Dedifferentiated amniotic fluid mesenchymal stem cell (primary cell): ENCODE measurements at regions not wholly inside any gene's neighbourhood (a gene's known extent, or its start where the extent isn't known, plus 50 kb on each side); places are given as distances from the start of the nearest gene placed in this dataset.
"Not testable (repeated sequence)": the region's sequence is repeated elsewhere in the genome, so short reads cannot be mapped to it uniquely, and the experiment has no call there.

ENCODE experiments used
- DNase-seq: peaks from one replicate; pipeline ENCODE4 v3.0.0-alpha.2; 2016; ENCODE audit errors: extremely low spot score

GRCh38 chr13:40356458-40356857, 310.0 kb downstream of the FOXO1 start:
- DNase-seq: not testable (repeated sequence)

- DNase-seq: no peak
Observed at GRCh38 chr13:40362502-40362901, 303.9 kb downstream of the FOXO1 start.

- no peak for DNase-seq
Observed at GRCh38 chr13:40363653-40364052, 302.8 kb downstream of the FOXO1 start.

- DNase-seq: no peak
Observed at GRCh38 chr13:40366119-40366518, 300.3 kb downstream of the FOXO1 start.

- DNase-seq: no peak
Observed at GRCh38 chr13:40368127-40368891, 298.1 kb downstream of the FOXO1 start.

- no peak for DNase-seq
Observed at GRCh38 chr13:40370661-40371060, 295.8 kb downstream of the FOXO1 start.

GRCh38 chr13:40371531-40372125, 294.8 kb downstream of the FOXO1 start:
- DNase-seq: no peak

- not testable (repeated sequence) for DNase-seq
Observed at GRCh38 chr13:40373608-40374007, 292.8 kb downstream of the FOXO1 start.

GRCh38 chr13:40375489-40376171, 290.8 kb downstream of the FOXO1 start:
- DNase-seq: no peak

- no peak for DNase-seq
Observed at GRCh38 chr13:40376296-40376849, 290.1 kb downstream of the FOXO1 start.

GRCh38 chr13:40376867-40377535, 289.4 kb downstream of the FOXO1 start:
- no peak for DNase-seq

GRCh38 chr13:40377783-40378182, 288.7 kb downstream of the FOXO1 start:
- DNase-seq: no peak

GRCh38 chr13:40379196-40379595, 287.2 kb downstream of the FOXO1 start:
- DNase-seq: no peak

GRCh38 chr13:40379794-40380578, 286.5 kb downstream of the FOXO1 start:
- DNase-seq: no peak

- no peak for DNase-seq
Observed at GRCh38 chr13:40381935-40382764, 284.3 kb downstream of the FOXO1 start.

- no peak for DNase-seq
Observed at GRCh38 chr13:40383132-40383531, 283.3 kb downstream of the FOXO1 start.

- DNase-seq: no peak
Observed at GRCh38 chr13:40383885-40384284, 282.6 kb downstream of the FOXO1 start.

GRCh38 chr13:40384976-40385857, 281.2 kb downstream of the FOXO1 start:
- DNase-seq: no peak

GRCh38 chr13:40385858-40386180, 280.6 kb downstream of the FOXO1 start:
- DNase-seq: no peak

- DNase-seq: no peak
Observed at GRCh38 chr13:40386586-40386985, 279.9 kb downstream of the FOXO1 start.
